DMS 273 (cell line): ENCODE measurements at regions not wholly inside any gene's neighbourhood (a gene's known extent, or its start where the extent isn't known, plus 50 kb on each side); places are given as distances from the start of the nearest gene placed in this dataset.

ENCODE experiments used
- DNase-seq: peaks from one replicate; lab custom pipeline; 2025; ENCODE audit not compliant: unreplicated experiment; lab: John Stamatoyannopoulos, UW

DNA sequence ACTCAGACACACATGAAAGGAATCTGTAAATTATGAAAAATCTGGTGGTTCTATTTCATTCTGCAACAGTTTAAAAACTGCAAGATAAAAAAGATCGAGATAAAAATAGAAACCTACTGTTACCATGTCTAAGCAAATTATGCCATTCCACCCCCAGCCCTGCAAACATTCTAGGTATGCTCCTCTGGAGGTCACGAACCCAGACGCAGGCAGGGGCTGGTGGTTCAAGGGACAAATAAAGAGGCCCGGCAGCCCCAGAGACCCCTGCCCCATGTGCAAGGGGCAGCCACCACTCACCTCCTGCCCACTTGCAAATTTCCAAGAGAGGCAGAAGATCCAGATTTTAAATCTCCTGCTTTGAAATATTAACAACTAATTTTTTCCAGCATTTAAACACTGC, 210.5 kb downstream of the ANAPC1 start:
- DNase-seq = no peak

DNA sequence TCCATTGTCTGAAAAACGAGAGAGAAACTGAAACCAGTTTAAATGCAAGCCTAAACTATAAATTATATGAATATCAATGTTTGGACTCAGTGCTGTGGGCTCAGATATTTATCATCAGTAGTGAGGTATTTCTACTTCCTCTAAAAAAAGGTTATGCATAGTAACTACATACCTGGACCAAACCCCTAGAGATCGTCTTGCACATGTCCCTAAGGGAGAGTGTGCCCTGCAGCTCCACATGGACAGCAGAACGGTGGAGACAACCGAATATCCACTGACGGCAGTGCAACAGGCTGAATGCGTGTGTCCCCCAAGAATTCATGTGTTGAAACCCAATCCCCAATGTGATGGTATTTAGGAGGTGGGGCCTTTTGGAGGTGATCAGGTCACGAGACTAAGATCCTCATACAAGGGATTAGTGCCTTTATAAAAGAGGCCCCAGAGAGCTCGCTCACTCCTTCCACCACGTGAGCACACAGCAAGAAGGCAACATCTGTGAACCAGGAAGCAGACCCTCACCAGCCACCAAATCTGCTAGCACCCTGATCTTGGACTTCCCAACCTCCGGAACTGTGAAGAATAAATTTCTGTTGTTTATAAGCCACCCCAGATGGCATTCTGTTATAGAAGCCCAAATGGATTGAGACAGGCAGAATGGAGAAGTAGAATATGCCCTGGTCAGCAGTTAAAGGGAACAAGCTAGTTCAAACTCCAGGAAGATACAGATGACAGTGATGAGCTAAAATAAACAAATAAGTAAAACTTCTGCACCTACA, 208.4 kb downstream of the ANAPC1 start:
- DNase-seq = peak; percentile 38

DNA sequence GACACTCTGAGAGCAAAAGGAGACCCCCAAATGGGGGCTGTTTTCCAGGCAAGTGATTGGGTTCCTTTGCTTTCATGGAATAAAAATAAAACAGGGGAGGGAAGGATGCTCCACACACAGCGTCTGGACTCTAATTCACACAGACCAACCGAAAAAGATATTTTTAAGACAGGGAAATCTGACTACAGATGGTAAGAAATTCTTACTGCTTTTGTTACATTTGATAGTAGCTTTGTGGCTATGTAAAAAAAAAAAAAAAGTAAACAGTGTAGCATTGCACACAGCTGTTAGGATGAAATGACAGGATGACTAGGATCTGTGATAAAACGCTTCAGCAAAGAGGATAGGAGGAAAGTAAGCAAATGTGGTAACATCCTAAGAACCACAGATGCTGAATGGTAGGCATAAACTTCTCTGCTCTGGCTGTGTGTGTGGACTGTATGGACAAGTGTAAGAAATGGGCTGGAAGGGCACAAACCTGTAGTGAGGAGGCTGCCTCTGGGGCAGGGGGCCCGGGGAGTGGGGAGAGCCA, 207.6 kb downstream of the ANAPC1 start:
- no peak for DNase-seq

- peak; percentile 29 for DNase-seq
Observed at GRCh38 chr2:111678161-111678560, 205.8 kb downstream of the ANAPC1 start.

DNA sequence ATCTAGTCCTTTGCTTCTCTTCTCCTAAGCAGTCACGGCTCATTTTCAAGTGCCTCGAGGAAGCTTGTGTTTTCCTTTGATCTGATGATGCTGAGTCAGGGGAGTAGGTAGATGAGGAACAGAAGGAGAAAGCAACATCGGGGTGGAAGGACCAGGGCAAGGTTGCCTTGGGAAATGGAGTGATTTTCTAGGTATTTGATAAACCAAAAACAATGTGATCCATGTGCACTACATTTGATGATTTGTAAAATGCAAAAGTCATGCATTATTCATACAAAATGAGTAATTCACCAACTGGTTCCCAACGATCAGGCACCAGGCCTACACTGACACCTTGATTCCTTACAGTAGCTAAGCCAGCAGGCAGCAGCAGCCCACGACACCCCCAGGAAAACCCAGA, 205.3 kb downstream of the ANAPC1 start:
- peak; percentile 52 for DNase-seq

DNA sequence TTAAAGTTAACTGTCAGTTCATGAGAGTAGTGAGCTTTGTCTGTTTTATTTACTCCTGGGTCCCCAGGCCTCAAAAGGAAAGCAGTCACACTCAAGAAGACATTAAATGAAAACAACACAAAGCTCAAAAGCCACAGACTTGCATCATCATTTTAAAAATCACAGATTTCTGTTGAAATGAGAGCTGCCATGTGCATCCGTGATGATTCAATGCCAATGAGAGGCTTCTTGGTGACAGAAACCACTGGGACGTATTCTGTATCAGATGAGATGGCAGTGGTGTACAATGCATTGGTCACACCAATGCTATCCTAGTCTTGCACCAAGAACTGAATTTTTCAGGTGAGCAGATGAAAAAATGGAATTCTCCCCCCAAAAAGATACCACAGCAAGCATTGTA, 204.8 kb downstream of the ANAPC1 start:
- no peak for DNase-seq

- DNase-seq = no peak
Observed at GRCh38 chr2:111684611-111685010, 199.4 kb downstream of the ANAPC1 start.

DNA sequence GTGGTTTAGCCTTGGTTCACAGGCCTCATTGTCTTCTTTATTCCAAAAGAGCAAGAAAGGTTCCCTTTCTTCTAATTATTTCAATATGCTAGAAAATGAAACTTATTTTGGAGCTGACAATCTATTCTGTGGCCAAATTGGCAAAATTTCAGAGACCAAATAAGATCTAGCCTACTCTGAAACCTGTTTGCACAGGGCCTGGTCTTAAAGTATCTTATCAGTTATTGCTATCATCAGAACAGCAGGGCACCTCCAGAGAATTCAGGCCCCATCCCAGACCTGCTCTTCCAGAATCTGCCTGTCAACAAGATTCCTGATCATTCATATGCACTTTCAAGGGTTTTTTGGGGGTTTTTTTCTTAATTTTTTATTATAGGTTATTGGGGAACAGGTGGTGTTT, 198.7 kb downstream of the ANAPC1 start:
- DNase-seq = no peak

DNA sequence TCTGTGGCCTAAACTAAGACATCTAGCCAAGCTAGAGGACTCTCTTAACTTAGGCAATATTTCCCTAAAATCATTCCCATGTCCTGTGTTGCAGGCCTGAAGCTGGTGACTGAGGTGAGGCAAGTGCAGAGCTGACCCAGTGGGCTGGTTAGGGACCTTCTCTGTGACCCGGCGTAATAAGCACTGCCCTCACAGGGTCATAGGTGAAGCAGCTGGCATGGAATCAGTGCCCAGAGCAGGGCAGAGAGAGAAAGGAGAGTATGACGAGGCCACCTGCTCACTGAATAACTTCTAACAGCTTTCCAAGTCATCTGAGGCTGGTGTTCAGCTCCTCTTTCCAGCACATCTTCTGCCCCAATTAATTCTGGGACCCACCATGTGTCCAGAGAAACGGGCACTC, 197.0 kb downstream of the ANAPC1 start:
- no peak for DNase-seq

DNA sequence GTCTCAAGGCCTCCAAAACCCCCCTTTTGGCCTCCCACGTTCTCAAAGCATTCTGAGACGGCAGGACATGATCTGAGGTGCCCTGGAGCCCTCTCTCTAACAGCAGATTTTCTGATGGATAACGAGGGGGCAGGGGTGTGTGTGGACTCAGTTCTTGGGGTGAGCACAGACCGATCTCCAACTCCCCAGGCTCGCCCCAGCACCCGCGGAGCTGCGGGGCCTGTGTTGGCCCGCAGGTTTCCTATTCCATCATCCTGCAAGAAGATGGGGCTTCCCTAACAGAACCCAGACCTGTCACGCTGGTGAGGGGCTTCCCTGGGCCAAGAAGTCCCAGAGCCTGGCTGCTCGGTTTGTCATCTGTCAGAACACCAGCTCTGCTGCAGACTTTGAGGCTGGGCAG, 196.1 kb downstream of the ANAPC1 start:
- no peak for DNase-seq

GRCh38 chr2:111688482-111688881, 195.5 kb downstream of the ANAPC1 start:
- DNase-seq = no peak

- no peak for DNase-seq
Observed at GRCh38 chr2:111689174-111689573, 194.8 kb downstream of the ANAPC1 start.

DNA sequence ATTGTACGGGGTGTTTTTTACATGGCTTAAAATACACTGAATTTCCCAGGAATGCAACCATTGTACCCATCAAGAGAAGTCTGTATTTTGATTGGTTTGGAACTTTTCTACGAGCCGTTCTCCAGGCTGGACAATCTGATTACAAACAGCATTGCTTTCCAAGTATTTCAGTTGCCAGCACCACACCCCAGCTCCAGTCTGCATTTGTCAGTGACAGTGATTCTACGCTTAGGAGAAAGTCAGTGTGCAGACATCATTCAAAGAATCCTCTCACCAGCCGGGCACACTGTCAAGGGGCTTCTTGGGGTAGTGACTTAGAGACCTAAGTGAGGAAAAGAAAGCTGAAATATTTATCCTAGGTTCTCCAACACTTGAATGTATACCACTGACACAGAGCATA, 194.1 kb downstream of the ANAPC1 start:
- no peak for DNase-seq

DNA sequence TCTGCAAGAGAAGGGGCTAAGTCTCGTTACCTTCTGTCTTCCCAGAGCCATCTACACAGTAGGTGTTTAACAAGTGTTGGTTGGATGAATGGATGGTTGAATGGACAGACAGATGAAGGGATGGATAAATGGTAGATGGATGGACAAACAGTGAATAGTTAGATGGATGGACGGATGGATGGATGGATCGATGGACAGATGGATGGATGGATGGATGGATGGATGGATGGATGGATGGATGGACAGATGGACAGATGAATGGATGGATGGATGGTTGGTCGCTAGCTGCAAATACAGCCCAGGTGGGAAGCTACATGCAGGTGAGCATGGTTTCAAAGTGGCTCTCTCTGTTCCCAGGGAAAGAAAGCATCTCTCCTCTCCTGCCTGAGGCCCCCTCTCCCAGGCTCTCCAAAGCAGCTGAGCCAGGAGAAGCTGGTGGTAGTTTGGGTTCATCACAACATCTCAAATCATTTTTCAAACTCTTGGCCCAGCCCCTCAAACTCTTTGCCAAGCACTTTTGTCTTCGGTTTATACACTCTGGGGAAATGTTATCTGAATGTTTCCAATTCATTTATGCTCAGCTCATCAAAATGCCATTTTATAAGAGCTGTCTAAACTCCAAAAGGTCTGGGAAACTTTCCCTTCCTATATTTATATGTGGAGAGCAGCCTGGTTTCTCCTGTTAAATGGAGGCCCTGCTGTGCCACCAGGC, 192.7 kb downstream of the ANAPC1 start:
- DNase-seq = no peak

DNA sequence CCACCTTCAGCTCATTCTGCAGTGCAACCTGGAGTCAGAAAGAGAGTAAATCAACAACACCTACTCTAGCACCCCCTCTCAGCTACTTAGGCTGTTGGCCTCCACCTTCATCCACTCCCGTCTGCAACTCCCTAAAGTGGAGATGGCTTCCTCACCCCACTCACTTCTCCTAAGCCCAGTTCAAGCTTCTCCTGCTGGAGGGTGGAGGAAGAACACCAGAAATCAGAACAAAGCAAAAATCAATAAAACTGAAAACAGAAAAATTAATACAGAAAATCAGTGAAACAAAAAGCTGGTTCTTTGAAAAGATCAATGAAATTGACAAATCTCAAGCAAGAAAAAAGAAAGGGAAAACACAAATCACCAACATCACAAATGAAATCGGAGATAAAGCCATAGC, 191.7 kb downstream of the ANAPC1 start:
- no peak for DNase-seq

DNA sequence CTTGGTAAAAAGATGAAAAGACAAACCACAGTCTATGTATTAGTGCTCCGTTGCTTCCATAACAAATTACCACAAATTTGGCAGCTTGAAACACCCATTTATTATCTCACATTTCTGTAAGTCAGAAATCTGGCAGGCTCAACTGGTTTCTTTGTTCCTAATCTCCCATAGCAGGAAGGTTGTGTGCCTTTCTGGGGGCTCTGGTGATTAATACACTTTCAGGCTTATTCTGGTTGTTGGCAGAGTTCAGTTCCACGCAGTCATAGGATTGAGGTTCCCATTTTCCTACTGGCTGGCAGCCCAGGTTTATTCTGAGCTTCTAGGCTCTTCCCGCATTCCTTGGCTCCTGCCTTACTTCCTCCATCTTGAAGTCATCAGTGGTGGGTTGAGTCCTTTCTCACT, 189.3 kb downstream of the ANAPC1 start:
- DNase-seq = no peak

DNA sequence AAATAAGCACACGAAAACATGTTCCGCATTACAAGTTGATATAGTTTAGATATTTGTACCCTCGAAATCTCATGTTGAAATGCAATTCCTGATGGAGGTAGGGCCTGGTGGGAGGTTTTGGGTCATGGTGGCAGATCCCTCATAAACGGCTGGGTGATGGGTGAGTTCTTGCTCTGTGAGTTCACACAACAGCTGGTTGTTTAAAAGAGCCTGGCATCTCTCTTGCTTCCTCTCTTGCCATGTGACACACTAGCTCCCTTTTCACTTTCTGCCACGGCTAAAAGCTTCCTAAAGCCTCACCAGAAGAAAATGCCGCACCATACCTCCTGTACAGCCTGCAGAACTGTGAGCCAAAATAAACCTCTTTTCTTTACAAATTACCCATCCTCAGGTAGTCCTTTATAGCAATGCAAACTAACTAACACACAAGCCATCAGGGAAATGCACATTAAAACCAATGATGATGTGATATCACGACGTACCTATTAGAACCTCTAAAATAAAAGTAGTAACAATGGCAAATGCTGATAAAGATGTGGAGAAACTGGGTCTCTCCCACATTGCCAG, 188.5 kb downstream of the ANAPC1 start:
- no peak for DNase-seq

GRCh38 chr2:111696226-111696625, 187.8 kb downstream of the ANAPC1 start:
- no peak for DNase-seq

DNA sequence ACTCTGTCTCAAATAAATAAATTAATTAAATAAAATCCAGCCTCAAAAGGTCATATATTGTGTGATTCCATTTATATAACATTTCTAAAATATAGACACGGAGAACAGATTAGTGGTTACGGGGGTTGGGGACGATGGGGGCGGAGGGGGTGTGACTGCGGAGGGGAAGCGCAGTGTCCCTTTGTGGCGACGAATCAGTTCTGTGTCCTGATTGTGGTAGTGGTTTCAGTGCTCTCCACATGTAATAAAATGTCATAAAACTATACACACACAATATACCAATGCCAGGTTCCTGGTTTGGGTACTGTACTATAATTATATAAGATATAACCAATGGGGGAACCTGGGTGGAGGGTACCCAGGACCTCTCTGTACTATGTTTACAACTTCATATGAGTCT, 186.4 kb downstream of the ANAPC1 start:
- DNase-seq = no peak

DNA sequence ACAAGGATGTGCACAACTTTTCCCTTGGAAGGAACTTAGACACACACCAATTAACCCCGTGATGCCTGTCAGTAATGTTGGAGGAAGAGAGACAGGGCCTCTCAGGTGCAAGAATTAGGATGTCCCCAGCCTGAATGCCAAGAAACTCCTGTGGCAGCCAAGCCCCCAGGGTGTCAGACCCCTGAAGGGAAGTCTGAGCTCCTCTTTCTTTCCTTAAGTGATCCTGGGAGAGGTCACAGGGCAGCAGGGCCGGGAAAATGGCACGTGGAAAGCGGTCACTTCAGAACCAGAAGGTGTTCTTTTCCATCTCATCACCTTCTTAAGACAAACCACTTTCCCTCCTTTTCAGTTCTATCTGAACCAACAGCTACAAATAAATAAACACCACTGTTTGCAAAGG, 185.9 kb downstream of the ANAPC1 start:
- DNase-seq = no peak

GRCh38 chr2:111698743-111699554, 185.0 kb downstream of the ANAPC1 start:
- DNase-seq = peak; percentile 96
